ENCODE measurements at regions not wholly inside any gene's neighbourhood (a gene's known extent, or its start where the extent isn't known, plus 50 kb on each side); places are given as distances from the start of the nearest gene placed in this dataset.

GRCh38 chr15:47614360-47615011 lies 102.8 kb upstream of the SEMA6D start:
- TF ChIP-seq CTCF (conservative IDR thresholded peaks at IDR 0.05 in 1 of 2, IDR thresholded peaks at IDR 0.05 in 1 of 2; ENCODE audit: extremely low read depth in 1 of 2, insufficient read depth in 1 of 2, low read depth in 1 of 2, low read length in 2 of 2) = no peak
- no peak for TF ChIP-seq EZH2 (IDR thresholded peaks at IDR 0.05; ENCODE audit: borderline replicate concordance, low read length)
